Astrocyte (in vitro differentiated cells and primary cell): ENCODE measurements at regions not wholly inside any gene's neighbourhood (a gene's known extent, or its start where the extent isn't known, plus 50 kb on each side); places are given as distances from the start of the nearest gene placed in this dataset.

Experiments
- CTCF ChIP-seq: IDR thresholded peaks from 2 replicates; pipeline ENCODE4 v1.5.1; 2011; ENCODE audit warnings: low read depth, mild to moderate bottlenecking, inconsistent platforms, low read length, moderate library complexity; ENCODE audit not compliant: insufficient read depth
- EZH2 ChIP-seq: IDR thresholded peaks from 2 replicates; pipeline ENCODE4 v1.6.1; 2012; ENCODE audit warnings: mild to moderate bottlenecking, low read length, inconsistent platforms; ENCODE audit not compliant: insufficient read depth

- TF ChIP-seq CTCF (no peak), EZH2 (no peak)
Observed at GRCh38 chr5:40274568-40274967, 405.1 kb upstream of the PTGER4 start.
